Smooth muscle cell (in vitro differentiated cells): ENCODE measurements at regions not wholly inside any gene's neighbourhood (a gene's known extent, or its start where the extent isn't known, plus 50 kb on each side); places are given as distances from the start of the nearest gene placed in this dataset.

ENCODE experiments used
- DNase-seq: peaks from one replicate; lab custom pipeline; 2025; ENCODE audit not compliant: unreplicated experiment; lab: John Stamatoyannopoulos, UW
- H2AFZ ChIP-seq: fragments of 200-600 bp; sonication (generic); 2 replicates; pipeline ENCODE4 v1.6.0; 2016; ENCODE audit warnings: antibody characterized with exemption, low read depth, mild to moderate bottlenecking
- H3F3A ChIP-seq: fragments of 200-600 bp; sonication (generic); 2 replicates; pipeline ENCODE4 v1.6.0; 2017; ENCODE audit warnings: antibody characterized with exemption, low read depth
- H3K27ac ChIP-seq: fragments of 200-600 bp; sonication (generic); 2 replicates; pipeline ENCODE4 v1.5.1; 2016; ENCODE audit warnings: low read depth, mild to moderate bottlenecking
- H3K27me3 ChIP-seq: fragments of 200-600 bp; sonication (generic); 2 replicates; pipeline ENCODE4 v1.6.1; 2016; ENCODE audit warnings: low read depth, mild to moderate bottlenecking
- H3K36me3 ChIP-seq: fragments of 200-600 bp; sonication (generic); 2 replicates; pipeline ENCODE4 v1.5.1; 2016; ENCODE audit warnings: low read depth
- H3K4me1 ChIP-seq: fragments of 200-600 bp; sonication (generic); 2 replicates; pipeline ENCODE4 v1.5.1; 2016; ENCODE audit warnings: low read depth
- H3K4me2 ChIP-seq: fragments of 200-600 bp; sonication (generic); 2 replicates; pipeline ENCODE4 v1.6.0; 2016; ENCODE audit warnings: mild to moderate bottlenecking
- H3K4me3 ChIP-seq: fragments of 200-600 bp; sonication (generic); 2 replicates; pipeline ENCODE4 v1.5.1; 2016; ENCODE audit warnings: mild to moderate bottlenecking
- H3K79me2 ChIP-seq: fragments of 200-600 bp; sonication (generic); 2 replicates; pipeline ENCODE4 v1.6.0; 2016; ENCODE audit warnings: low read depth, mild to moderate bottlenecking
- H3K9ac ChIP-seq: fragments of 200-600 bp; sonication (generic); 2 replicates; pipeline ENCODE4 v1.6.0; 2016; ENCODE audit warnings: low read depth
- H3K9me3 ChIP-seq: fragments of 200-600 bp; sonication (generic); replicated peaks from 2 replicates; pipeline ENCODE4 v1.5.1; 2016; ENCODE audit warnings: low read depth
- H4K20me1 ChIP-seq: fragments of 200-600 bp; sonication (generic); 2 replicates; pipeline ENCODE4 v1.6.0; 2016; ENCODE audit warnings: low read depth
- CTCF ChIP-seq: fragments of 200-600 bp; sonication (generic); IDR thresholded peaks from 2 replicates; pipeline ENCODE4 v1.5.1; 2017; ENCODE audit warnings: borderline replicate concordance, mild to moderate bottlenecking, antibody characterized with exemption; ENCODE audit not compliant: insufficient read depth, poor library complexity, severe bottlenecking
- WGBS: methylation state at CpG from one replicate; pipeline ENCODE4 v1.1.7; 2016; ENCODE audit warnings: low lambda C conversion rate; 5-methylcytosine and 5-hydroxymethylcytosine counted together

- Histone ChIP-seq H3K4me1 (no peaks in the 10 kb centered on the region), H3K9me3 (no peaks in the 10 kb centered on the region), H2AFZ (no peak overlapping the region), H3K27me3 (no peaks in the 10 kb centered on the region), H3K36me3 (no peaks in the 10 kb centered on the region), H3K9ac (no peak overlapping the region), H3K79me2 (no peaks in the 10 kb centered on the region), H3K4me2 (no peak overlapping the region), H3K27ac (no peak overlapping the region), H3K4me3 (no peak overlapping the region), H4K20me1 (no peaks in the 10 kb centered on the region), H3F3A (no peaks in the 10 kb centered on the region)
- TF ChIP-seq CTCF: no peak
- WGBS: 91% methylated on average over 2 of the region's 2 CpGs
- no peak for DNase-seq
These were observed 975.7 kb upstream of the WWC1 start for GRCh38 chr5:167315762-167316161.

GRCh38 chr5:167317884-167318283, 973.6 kb upstream of the WWC1 start:
- DNase-seq: no peak
- Histone ChIP-seq H2AFZ (no peak overlapping the region), H3K79me2 (no peaks in the 10 kb centered on the region), H3K4me3 (no peak overlapping the region), H3F3A (no peaks in the 10 kb centered on the region), H3K27me3 (no peaks in the 10 kb centered on the region), H3K4me2 (no peak overlapping the region), H3K9me3 (no peaks in the 10 kb centered on the region), H3K4me1 (no peaks in the 10 kb centered on the region), H4K20me1 (no peaks in the 10 kb centered on the region), H3K36me3 (no peaks in the 10 kb centered on the region), H3K27ac (no peak overlapping the region), H3K9ac (no peak overlapping the region)
- whole genome bisulfite sequencing: 82% methylated on average over 3 of the region's 3 CpGs
- TF ChIP-seq CTCF: no peak

GRCh38 chr5:167319243-167319642, 972.2 kb upstream of the WWC1 start:
- Histone ChIP-seq H3K27ac (no peak overlapping the region), H3K9me3 (no peaks in the 10 kb centered on the region), H4K20me1 (no peaks in the 10 kb centered on the region), H3K27me3 (no peaks in the 10 kb centered on the region), H3K79me2 (no peaks in the 10 kb centered on the region), H2AFZ (no peak overlapping the region), H3K4me2 (no peak overlapping the region), H3K4me1 (no peaks in the 10 kb centered on the region), H3K4me3 (no peak overlapping the region), H3K9ac (no peak overlapping the region), H3K36me3 (no peaks in the 10 kb centered on the region), H3F3A (no peaks in the 10 kb centered on the region)
- WGBS: 76% methylated on average over 3 of the region's 3 CpGs
- DNase-seq: no peak
- no peak for TF ChIP-seq CTCF

- H3K79me2 ChIP-seq: no peaks in the 10 kb centered on the region
- no peaks in the 10 kb centered on the region for H3K4me1 ChIP-seq
- H3K4me3 ChIP-seq: no peak overlapping the region
- no peaks in the 10 kb centered on the region for H3K27me3 ChIP-seq
- no peaks in the 10 kb centered on the region for H3K36me3 ChIP-seq
- no peak overlapping the region for H3K9ac ChIP-seq
- H3K4me2 ChIP-seq: no peak overlapping the region
- no peak overlapping the region for H2AFZ ChIP-seq
- TF ChIP-seq CTCF: no peak
- no peak overlapping the region for H3K27ac ChIP-seq
- H4K20me1 ChIP-seq: no peaks in the 10 kb centered on the region
- H3K9me3 ChIP-seq: no peaks in the 10 kb centered on the region
- no peaks in the 10 kb centered on the region for H3F3A ChIP-seq
- DNase-seq: no peak
These were observed 971.4 kb upstream of the WWC1 start for GRCh38 chr5:167320019-167320418.
